Endothelial cell of umbilical vein (primary cell): ENCODE measurements at regions not wholly inside any gene's neighbourhood (a gene's known extent, or its start where the extent isn't known, plus 50 kb on each side); places are given as distances from the start of the nearest gene placed in this dataset.

Source experiments
- BruUV-seq: library from RNA; stranded (reverse); fragments of 400-500 nt; replicated peaks from 2 replicates; lab custom pipeline; 2021; lab: Mats Ljungman, UMichigan
- CTCF ChIA-PET: fragments of 300-600, 350-600 bp; sonication (Branson Sonifier 250); formaldehyde crosslinking; loops from one replicate; lab custom pipeline; 2021; ENCODE audit warnings: antibody characterized with exemption, inconsistent platforms; lab: Charles Lee
- POLR2A ChIA-PET: fragments of 300-600, 350-600 bp; sonication (Branson Sonifier 250); formaldehyde crosslinking; loops from one replicate; lab custom pipeline; 2021; ENCODE audit warnings: antibody characterized with exemption, inconsistent platforms; lab: Charles Lee
- DNase-seq: peaks from one replicate; pipeline ENCODE4 v3.0.0-alpha.2; 2011; ENCODE audit warnings: low read depth, low spot score
- FAIRE-seq: peaks from 2 replicates; lab custom pipeline; 2011; peaks lifted over from hg19 to GRCh38; lab: Jason Lieb, UNC
- H2AFZ ChIP-seq: 2 replicates; pipeline ENCODE4 v1.6.0; 2012; ENCODE audit warnings: low read depth, low read length, control low read depth, inconsistent platforms
- H3K27ac ChIP-seq: 2 replicates; pipeline ENCODE4 v1.5.1; 2011; ENCODE audit warnings: low read depth, mild to moderate bottlenecking, control low read depth, low read length, moderate library complexity; ENCODE audit not compliant: insufficient read depth
- H3K27me3 ChIP-seq, 2 experiments: 2 replicates each; pipeline versions ENCODE4 v1.6.0 to v1.6.1; 2011; ENCODE audit warnings: low read length in 2 of 2, mixed read lengths in 1 of 2; ENCODE audit not compliant: control insufficient read depth in 2 of 2, insufficient read depth in 2 of 2
- H3K36me3 ChIP-seq, 2 experiments: 2 replicates in 1 of 2; 3 replicates in 1 of 2; pipeline ENCODE4 v1.5.1; 2011; ENCODE audit warnings: low read length in 2 of 2, mild to moderate bottlenecking in 1 of 2, moderate library complexity in 1 of 2; ENCODE audit not compliant: control insufficient read depth in 2 of 2, insufficient read depth in 2 of 2; ENCODE audit errors: extremely low read depth in 1 of 2
- H3K4me1 ChIP-seq: 3 replicates; pipeline ENCODE4 v1.5.1; 2011; ENCODE audit warnings: mild to moderate bottlenecking, low read length; ENCODE audit not compliant: control insufficient read depth, insufficient read depth; ENCODE audit errors: extremely low read depth
- H3K4me2 ChIP-seq: 2 replicates; pipeline ENCODE4 v1.6.1; 2011; ENCODE audit warnings: low read length, control low read depth, mixed read lengths; ENCODE audit not compliant: insufficient read depth
- H3K4me3 ChIP-seq, 3 experiments: fragments of 200-600 bp in 1 of 3; sonication (generic), shearing (Covaris generic) in 1 of 3; replicated peaks in 1 of 3; 2 replicates each; pipeline ENCODE4 v1.5.1; 2011 to 2016; ENCODE audit warnings: control low read depth in 3 of 3, low read length in 3 of 3, mild to moderate bottlenecking in 2 of 3, inconsistent platforms in 1 of 3, low read depth in 1 of 3, moderate library complexity in 1 of 3; ENCODE audit not compliant: insufficient read depth in 1 of 3
- H3K79me2 ChIP-seq: 2 replicates; pipeline ENCODE4 v1.6.0; 2012; ENCODE audit warnings: low read length, inconsistent platforms; ENCODE audit not compliant: control insufficient read depth, insufficient read depth
- H3K9ac ChIP-seq: replicated peaks from 2 replicates; pipeline ENCODE3; 2011; ENCODE audit warnings: low read length, control low read depth; ENCODE audit not compliant: insufficient read depth; ENCODE audit errors: extremely low read depth
- H3K9me1 ChIP-seq: replicated peaks from 3 replicates; pipeline ENCODE4 v1.6.0; 2011; ENCODE audit warnings: mild to moderate bottlenecking, low read length; ENCODE audit not compliant: control insufficient read depth, insufficient read depth; ENCODE audit errors: extremely low read depth
- H3K9me3 ChIP-seq: replicated peaks from 2 replicates; pipeline ENCODE4 v1.5.1; 2012; ENCODE audit warnings: low read length, inconsistent platforms; ENCODE audit not compliant: control insufficient read depth, insufficient read depth
- H4K20me1 ChIP-seq: replicated peaks from 2 replicates; pipeline ENCODE3; 2011; ENCODE audit warnings: mild to moderate bottlenecking, low read length; ENCODE audit not compliant: control insufficient read depth, insufficient read depth; ENCODE audit errors: extremely low read depth
- EZH2 ChIP-seq: IDR thresholded peaks from 2 replicates; pipeline ENCODE4 v1.6.1; 2012; ENCODE audit warnings: borderline replicate concordance, low read depth, mild to moderate bottlenecking, moderate library complexity, low read length, inconsistent platforms; ENCODE audit not compliant: severe bottlenecking
- GATA2 ChIP-seq: IDR thresholded peaks from 2 replicates; pipeline ENCODE4 v1.7.0; 2011; ENCODE audit warnings: low read depth, mild to moderate bottlenecking, moderate library complexity, mixed read lengths, low read length; ENCODE audit not compliant: insufficient read length, insufficient read depth
- MYC ChIP-seq: IDR thresholded peaks from one replicate; pipeline ENCODE4 v1.6.1; 2011; ENCODE audit warnings: mild to moderate bottlenecking, low read depth, low read length
- POLR2AphosphoS5 ChIP-seq: IDR thresholded peaks from 2 replicates; pipeline ENCODE4 v1.6.1; 2012; ENCODE audit warnings: low read depth, mild to moderate bottlenecking, control low read depth, low read length, moderate library complexity; ENCODE audit not compliant: insufficient read depth
- dilution Hi-C: fragments of 300-500 bp; cut with MboI; formaldehyde crosslinking; loops from one replicate; pipeline ENCODE4 v1.15.0; 2019; ENCODE audit warnings: low sequenced_read_pairs; ENCODE audit not compliant: extremely low pct_ligation_motif_present
- intact Hi-C: fragments of 100-400 bp; cut with micrococcal nuclease; formaldehyde crosslinking; loops from one replicate; pipeline ENCODE4 v1.10.0; 2022
- TF ChIP-seq, protein P1 (sequence below), 2 donors: IDR thresholded peaks; 1 replicate in 1 of 2; 2 replicates in 1 of 2; pipeline ENCODE4 v1.5.1; 2011; ENCODE audit warnings: low read length in 2 of 2, mild to moderate bottlenecking in 2 of 2, moderate library complexity in 2 of 2, control low read depth in 1 of 2, inconsistent platforms in 1 of 2, low read depth in 1 of 2; ENCODE audit not compliant: insufficient read depth in 1 of 2; ENCODE audit errors: extremely low read depth in 1 of 2

DNA sequence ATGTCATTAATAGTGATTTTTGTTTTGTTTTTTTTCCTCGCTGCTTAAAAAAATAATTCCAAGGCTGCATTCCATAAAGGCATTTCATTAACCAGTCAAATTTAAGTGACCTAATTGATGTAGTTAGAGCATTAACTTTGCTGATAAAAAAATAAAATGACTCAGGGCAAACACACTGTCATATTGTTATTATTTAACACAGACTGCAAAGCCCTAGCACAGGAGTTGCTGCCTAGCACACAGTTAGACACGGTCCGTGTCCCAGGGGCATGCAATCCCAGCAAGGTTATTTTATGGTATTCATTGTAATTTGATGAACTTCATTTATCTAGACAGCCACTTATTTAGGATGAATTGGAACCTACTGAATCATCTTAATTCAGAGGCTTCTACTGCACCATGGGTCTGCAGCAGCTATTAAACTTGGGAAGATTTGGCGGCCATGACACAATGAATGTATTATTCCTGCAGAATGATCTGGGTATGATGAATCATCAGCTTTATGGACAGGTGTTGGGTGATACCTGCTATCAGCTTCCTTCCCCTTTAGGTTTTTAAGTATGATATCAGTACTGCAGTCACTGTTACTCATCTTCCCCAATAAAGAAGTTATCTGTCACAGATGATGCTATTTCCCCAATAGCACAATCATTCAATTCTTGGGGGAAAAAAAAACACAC lies 182.7 kb downstream of the PPARGC1A start:
- Histone ChIP-seq H3K4me3 (no peak overlapping the region), H3K36me3 (no peaks in the 10 kb centered on the region), H3K4me1 (no peaks in the 10 kb centered on the region), H3K4me2 (no peak overlapping the region), H3K27ac (no peak overlapping the region), H4K20me1 (no peaks in the 10 kb centered on the region), H3K27me3 (no peaks in the 10 kb centered on the region), H3K9ac (no peak overlapping the region), H3K9me1 (no peaks in the 10 kb centered on the region), H2AFZ (no peak overlapping the region), H3K9me3 (peaks cover 4% of the 10 kb centered on the region), H3K79me2 (no peaks in the 10 kb centered on the region)
- no peak for DNase-seq
- no TSS peak for BruUV-seq
- no peak for TF ChIP-seq EZH2
- TF ChIP-seq GATA2, result no peak
- dilution Hi-C loops (no loop called here), intact Hi-C loops (no loop called here)
- no peak for FAIRE-seq
- ChIA-PET CTCF (no interaction called here), POLR2A (no interaction called here)

DNA sequence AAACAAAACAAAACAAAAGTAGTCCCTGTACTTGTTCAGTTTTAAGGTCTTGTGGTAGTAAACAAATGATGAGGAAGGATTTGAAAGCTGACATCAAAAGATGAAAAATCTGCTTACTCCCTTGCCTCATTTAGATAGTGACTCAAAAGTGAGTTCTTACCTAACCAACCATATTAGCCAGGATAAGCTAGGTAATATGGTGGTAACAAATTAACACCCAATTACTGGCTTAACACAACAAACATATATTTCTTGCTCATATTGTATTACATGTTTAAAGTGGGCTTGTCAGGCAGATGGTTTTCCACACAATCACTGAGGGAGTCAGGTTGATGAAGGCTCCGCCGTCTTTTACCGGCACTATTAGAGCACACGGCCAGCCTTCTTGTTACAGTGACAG lies 189.7 kb downstream of the PPARGC1A start:
- BruUV-seq, result no TSS peak
- Histone ChIP-seq H3K36me3 (no peaks in the 10 kb centered on the region), H3K9me3 (peaks cover 7% of the 10 kb centered on the region), H3K27me3 (no peaks in the 10 kb centered on the region), H3K4me1 (no peaks in the 10 kb centered on the region), H3K9me1 (no peaks in the 10 kb centered on the region), H4K20me1 (no peaks in the 10 kb centered on the region), H3K4me3 (no peak overlapping the region), H3K9ac (no peak overlapping the region), H2AFZ (no peak overlapping the region), H3K79me2 (no peaks in the 10 kb centered on the region), H3K27ac (no peak overlapping the region), H3K4me2 (no peak overlapping the region)
- TF ChIP-seq EZH2 (no peak), GATA2 (no peak), POLR2AphosphoS5 (no peak), MYC (no peak)
- TF ChIP-seq, protein P1, sequence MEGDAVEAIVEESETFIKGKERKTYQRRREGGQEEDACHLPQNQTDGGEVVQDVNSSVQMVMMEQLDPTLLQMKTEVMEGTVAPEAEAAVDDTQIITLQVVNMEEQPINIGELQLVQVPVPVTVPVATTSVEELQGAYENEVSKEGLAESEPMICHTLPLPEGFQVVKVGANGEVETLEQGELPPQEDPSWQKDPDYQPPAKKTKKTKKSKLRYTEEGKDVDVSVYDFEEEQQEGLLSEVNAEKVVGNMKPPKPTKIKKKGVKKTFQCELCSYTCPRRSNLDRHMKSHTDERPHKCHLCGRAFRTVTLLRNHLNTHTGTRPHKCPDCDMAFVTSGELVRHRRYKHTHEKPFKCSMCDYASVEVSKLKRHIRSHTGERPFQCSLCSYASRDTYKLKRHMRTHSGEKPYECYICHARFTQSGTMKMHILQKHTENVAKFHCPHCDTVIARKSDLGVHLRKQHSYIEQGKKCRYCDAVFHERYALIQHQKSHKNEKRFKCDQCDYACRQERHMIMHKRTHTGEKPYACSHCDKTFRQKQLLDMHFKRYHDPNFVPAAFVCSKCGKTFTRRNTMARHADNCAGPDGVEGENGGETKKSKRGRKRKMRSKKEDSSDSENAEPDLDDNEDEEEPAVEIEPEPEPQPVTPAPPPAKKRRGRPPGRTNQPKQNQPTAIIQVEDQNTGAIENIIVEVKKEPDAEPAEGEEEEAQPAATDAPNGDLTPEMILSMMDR (IDR thresholded peaks at IDR 0.05; ENCODE audit: extremely low read depth in 1 of 2, insufficient read depth in 1 of 2, low read depth in 1 of 2, low read length in 2 of 2), result no peak
- intact Hi-C loops, result no loop called here
- DNase-seq, result no peak
- no peak for FAIRE-seq
- dilution Hi-C loops, result no loop called here
- CTCF ChIA-PET, result no interaction called here
- POLR2A ChIA-PET, result no interaction called here
